ENCODE measurements at regions not wholly inside any gene's neighbourhood (a gene's known extent, or its start where the extent isn't known, plus 50 kb on each side); places are given as distances from the start of the nearest gene placed in this dataset.

DNA sequence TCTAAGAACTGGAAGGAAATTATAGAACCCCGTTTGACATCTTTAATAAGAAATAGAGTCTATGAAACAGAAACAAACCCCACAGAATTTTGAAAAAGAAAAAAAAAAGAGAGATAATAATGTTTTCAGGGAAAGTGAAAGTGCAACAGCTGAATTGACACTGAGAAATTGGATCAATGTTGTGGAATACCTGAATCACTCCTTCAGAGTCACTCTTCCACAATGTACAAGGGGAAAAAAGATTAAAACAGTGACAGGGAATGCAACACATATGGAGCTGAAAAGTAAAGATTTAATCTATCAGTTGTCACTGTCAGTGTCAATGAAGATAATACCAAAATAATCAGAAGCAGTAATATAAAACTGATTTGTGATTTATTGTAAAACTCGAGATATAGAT lies 520.8 kb upstream of the HS3ST5 start:
- Histone ChIP-seq H4K20me1 (replicated peaks; ENCODE audit: control insufficient read depth, insufficient read depth, low read length) (no peaks in the 10 kb centered on the region), H3K4me3 (no peak overlapping the region), H3K4me2 (ENCODE audit: insufficient read depth, low read length) (no peak overlapping the region), H2AFZ (ENCODE audit: low read depth, low read length) (no peak overlapping the region), H3K9me1 (ENCODE audit: control insufficient read depth, insufficient read depth, low read length) (no peaks in the 10 kb centered on the region), H3K9me3 (replicated peaks; ENCODE audit: control insufficient read depth, insufficient read depth, low read depth, low read length) (no peaks in the 10 kb centered on the region), H3K4me1 (replicated peaks in 1 of 2; ENCODE audit: control insufficient read depth in 2 of 2, insufficient read depth in 2 of 2, low read length in 2 of 2) (no peaks in the 10 kb centered on the region), H3K79me2 (ENCODE audit: control insufficient read depth, insufficient read depth, low read length) (no peaks in the 10 kb centered on the region), H3K9ac (ENCODE audit: insufficient read depth in 1 of 2, low read depth in 2 of 2, low read length in 2 of 2) (no peak overlapping the region), H3K36me3 (ENCODE audit: control insufficient read depth, insufficient read depth, low read length) (no peaks in the 10 kb centered on the region), H3K27me3 (ENCODE audit: control insufficient read depth in 2 of 2, insufficient read depth in 2 of 2, low read length in 2 of 2) (no peaks in the 10 kb centered on the region), H3K27ac (ENCODE audit: extremely low read depth, low read depth, low read length) (no peak overlapping the region)
- in situ Hi-C loops (cut with MboI): no loop called here
- ChIA-PET CTCF (ENCODE audit: low intra/inter-chr PET ratio) (no interaction called here), POLR2A (no interaction called here)
- FAIRE-seq (no peak), ATAC-seq (no peak), DNase-seq (ENCODE audit: extremely low read depth in 1 of 4, low spot score in 3 of 4) (no peak)
- WGBS (ENCODE audit: insufficient coverage, low coverage, missing lambda C conversion rate): 0% methylated on average over 2 of the region's 2 CpGs
- intact Hi-C loops (cut with micrococcal nuclease): no loop called here
- no TSS peak for BruUV-seq (replicated peaks)
- TF ChIP-seq, protein P1, sequence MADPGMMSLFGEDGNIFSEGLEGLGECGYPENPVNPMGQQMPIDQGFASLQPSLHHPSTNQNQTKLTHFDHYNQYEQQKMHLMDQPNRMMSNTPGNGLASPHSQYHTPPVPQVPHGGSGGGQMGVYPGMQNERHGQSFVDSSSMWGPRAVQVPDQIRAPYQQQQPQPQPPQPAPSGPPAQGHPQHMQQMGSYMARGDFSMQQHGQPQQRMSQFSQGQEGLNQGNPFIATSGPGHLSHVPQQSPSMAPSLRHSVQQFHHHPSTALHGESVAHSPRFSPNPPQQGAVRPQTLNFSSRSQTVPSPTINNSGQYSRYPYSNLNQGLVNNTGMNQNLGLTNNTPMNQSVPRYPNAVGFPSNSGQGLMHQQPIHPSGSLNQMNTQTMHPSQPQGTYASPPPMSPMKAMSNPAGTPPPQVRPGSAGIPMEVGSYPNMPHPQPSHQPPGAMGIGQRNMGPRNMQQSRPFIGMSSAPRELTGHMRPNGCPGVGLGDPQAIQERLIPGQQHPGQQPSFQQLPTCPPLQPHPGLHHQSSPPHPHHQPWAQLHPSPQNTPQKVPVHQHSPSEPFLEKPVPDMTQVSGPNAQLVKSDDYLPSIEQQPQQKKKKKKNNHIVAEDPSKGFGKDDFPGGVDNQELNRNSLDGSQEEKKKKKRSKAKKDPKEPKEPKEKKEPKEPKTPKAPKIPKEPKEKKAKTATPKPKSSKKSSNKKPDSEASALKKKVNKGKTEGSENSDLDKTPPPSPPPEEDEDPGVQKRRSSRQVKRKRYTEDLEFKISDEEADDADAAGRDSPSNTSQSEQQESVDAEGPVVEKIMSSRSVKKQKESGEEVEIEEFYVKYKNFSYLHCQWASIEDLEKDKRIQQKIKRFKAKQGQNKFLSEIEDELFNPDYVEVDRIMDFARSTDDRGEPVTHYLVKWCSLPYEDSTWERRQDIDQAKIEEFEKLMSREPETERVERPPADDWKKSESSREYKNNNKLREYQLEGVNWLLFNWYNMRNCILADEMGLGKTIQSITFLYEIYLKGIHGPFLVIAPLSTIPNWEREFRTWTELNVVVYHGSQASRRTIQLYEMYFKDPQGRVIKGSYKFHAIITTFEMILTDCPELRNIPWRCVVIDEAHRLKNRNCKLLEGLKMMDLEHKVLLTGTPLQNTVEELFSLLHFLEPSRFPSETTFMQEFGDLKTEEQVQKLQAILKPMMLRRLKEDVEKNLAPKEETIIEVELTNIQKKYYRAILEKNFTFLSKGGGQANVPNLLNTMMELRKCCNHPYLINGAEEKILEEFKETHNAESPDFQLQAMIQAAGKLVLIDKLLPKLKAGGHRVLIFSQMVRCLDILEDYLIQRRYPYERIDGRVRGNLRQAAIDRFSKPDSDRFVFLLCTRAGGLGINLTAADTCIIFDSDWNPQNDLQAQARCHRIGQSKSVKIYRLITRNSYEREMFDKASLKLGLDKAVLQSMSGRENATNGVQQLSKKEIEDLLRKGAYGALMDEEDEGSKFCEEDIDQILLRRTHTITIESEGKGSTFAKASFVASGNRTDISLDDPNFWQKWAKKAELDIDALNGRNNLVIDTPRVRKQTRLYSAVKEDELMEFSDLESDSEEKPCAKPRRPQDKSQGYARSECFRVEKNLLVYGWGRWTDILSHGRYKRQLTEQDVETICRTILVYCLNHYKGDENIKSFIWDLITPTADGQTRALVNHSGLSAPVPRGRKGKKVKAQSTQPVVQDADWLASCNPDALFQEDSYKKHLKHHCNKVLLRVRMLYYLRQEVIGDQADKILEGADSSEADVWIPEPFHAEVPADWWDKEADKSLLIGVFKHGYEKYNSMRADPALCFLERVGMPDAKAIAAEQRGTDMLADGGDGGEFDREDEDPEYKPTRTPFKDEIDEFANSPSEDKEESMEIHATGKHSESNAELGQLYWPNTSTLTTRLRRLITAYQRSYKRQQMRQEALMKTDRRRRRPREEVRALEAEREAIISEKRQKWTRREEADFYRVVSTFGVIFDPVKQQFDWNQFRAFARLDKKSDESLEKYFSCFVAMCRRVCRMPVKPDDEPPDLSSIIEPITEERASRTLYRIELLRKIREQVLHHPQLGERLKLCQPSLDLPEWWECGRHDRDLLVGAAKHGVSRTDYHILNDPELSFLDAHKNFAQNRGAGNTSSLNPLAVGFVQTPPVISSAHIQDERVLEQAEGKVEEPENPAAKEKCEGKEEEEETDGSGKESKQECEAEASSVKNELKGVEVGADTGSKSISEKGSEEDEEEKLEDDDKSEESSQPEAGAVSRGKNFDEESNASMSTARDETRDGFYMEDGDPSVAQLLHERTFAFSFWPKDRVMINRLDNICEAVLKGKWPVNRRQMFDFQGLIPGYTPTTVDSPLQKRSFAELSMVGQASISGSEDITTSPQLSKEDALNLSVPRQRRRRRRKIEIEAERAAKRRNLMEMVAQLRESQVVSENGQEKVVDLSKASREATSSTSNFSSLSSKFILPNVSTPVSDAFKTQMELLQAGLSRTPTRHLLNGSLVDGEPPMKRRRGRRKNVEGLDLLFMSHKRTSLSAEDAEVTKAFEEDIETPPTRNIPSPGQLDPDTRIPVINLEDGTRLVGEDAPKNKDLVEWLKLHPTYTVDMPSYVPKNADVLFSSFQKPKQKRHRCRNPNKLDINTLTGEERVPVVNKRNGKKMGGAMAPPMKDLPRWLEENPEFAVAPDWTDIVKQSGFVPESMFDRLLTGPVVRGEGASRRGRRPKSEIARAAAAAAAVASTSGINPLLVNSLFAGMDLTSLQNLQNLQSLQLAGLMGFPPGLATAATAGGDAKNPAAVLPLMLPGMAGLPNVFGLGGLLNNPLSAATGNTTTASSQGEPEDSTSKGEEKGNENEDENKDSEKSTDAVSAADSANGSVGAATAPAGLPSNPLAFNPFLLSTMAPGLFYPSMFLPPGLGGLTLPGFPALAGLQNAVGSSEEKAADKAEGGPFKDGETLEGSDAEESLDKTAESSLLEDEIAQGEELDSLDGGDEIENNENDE (IDR thresholded peaks at IDR 0.05; ENCODE audit: low read depth, low read length): no peak
- TF ChIP-seq NFRKB (IDR thresholded peaks at IDR 0.05; ENCODE audit: low read depth): no peak
- TF ChIP-seq, protein P2, sequence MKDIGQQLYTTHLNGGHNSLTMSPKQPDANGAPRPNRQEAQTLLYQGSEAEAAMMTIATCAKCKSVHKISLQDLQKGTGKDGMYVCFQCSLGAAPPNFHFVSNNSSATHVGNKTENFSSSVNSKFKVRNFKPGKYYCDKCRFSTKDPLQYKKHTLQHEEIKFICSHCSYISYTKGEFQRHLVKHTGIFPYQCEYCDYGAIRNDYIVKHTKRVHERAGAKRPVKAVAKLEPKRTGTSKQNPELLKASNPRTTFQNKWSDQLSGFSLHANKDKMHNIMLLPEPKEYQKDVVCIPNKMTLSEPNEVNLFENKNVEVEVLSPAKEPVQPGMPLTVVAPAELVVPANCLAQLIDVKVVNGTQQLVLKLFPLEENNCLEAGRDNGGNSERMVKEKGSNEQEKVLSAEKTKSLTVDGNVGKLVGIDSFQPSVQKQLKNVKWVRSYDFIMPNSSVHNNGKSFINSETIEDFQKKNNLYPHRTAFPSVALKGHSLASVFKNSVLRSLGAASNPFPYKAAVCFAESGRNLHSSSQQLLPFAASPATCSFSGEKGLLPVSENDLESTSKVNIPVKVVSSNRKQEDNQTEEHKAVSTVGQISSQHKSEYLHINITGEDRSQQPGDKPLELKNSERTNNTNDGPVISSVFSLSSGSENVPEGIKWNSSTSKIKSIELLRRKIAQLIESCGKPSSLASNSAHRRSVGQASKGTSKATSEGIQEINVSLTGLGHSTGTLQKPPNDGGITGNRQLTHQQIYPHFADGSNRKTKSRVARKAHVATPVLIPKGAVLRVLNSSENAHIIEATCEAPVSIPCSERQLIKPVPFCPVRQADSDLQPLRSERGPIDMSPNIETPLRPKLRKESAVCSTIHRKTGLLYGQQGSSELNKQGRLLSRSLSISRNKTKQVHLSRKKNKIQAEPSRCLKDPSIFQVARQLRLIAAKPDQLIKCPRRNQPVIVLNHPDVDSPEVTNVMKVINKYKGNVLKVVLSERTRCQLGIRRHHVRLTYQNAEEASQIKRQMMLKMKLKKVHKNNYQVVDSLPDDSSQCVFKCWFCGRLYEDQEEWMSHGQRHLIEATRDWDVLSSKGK (CRISPR knock-in tag; IDR thresholded peaks at IDR 0.05): no peak
- TF ChIP-seq HNRNPL (IDR thresholded peaks at IDR 0.05; ENCODE audit: low read depth, low read length): no peak
- no peak for TF ChIP-seq XRCC3 (IDR thresholded peaks at IDR 0.05)
- no peak for TF ChIP-seq ZNF3 (CRISPR knock-in tag; IDR thresholded peaks at IDR 0.05)
- no peak for TF ChIP-seq EZH2 (IDR thresholded peaks at IDR 0.05; ENCODE audit: borderline replicate concordance, low read depth, low read length)
- no peak for TF ChIP-seq PHF8 (IDR thresholded peaks at IDR 0.05; ENCODE audit: borderline replicate concordance, low read length)
- no peak for TF ChIP-seq HLTF (IDR thresholded peaks at IDR 0.05)
- no peak for TF ChIP-seq DDX20 (tag; IDR thresholded peaks at IDR 0.05; ENCODE audit: low read depth)

All from K562 (cell line).